Upper lobe of left lung (tissue), 6 donors: ENCODE measurements at regions not wholly inside any gene's neighbourhood (a gene's known extent, or its start where the extent isn't known, plus 50 kb on each side); places are given as distances from the start of the nearest gene placed in this dataset.

Experiments
- ATAC-seq, 2 donors: fragments of 200-7000 bp; cut with Tn5 transposase; one replicate each; pipeline ENCODE4 v1.9.1; 2022; ENCODE audit warnings: mild to moderate bottlenecking in 2 of 2, moderate library complexity in 2 of 2; ENCODE audit not compliant: low FRiP score in 2 of 2
- DNase-seq, 2 donors: peaks; one replicate each; pipeline ENCODE4 v3.0.0-alpha.2; 2019 to 2020
- H3K27ac ChIP-seq, 4 donors: fragments of 200-600 bp; sonication (generic); one replicate each; pipeline ENCODE4 v1.5.1; 2016 to 2019
- H3K27me3 ChIP-seq, 4 donors: fragments of 200-600 bp; sonication (generic); one replicate each; pipeline ENCODE4 v1.5.1; 2017 to 2019
- H3K36me3 ChIP-seq, 4 donors: fragments of 200-600 bp; sonication (generic); one replicate each; pipeline ENCODE4 v1.5.1; 2016 to 2019
- H3K4me1 ChIP-seq, 4 donors: fragments of 200-600 bp; sonication (generic); one replicate each; pipeline ENCODE4 v1.5.1; 2018 to 2019
- H3K4me3 ChIP-seq, 4 donors: fragments of 200-600 bp; sonication (generic); one replicate each; pipeline ENCODE4 v1.5.1; 2017 to 2019; ENCODE audit warnings: mild to moderate bottlenecking in 2 of 4, moderate library complexity in 1 of 4
- H3K9me3 ChIP-seq, 4 donors: fragments of 200-600 bp; sonication (generic); one replicate each; pipeline ENCODE4 v1.5.1; 2018 to 2019
- EP300 ChIP-seq, 4 donors: sonication (generic); formaldehyde crosslinking; IDR thresholded peaks; one replicate each; pipeline ENCODE4 v1.5.1; 2017; ENCODE audit warnings: antibody characterized with exemption in 4 of 4, control low read depth in 2 of 4
- POLR2A ChIP-seq, 4 donors: fragments of 450-650 bp; IDR thresholded peaks; one replicate each; pipeline ENCODE4 v1.5.1; 2016 to 2017; ENCODE audit warnings: antibody characterized with exemption in 4 of 4, mild to moderate bottlenecking in 2 of 4
- POLR2AphosphoS5 ChIP-seq, 2 donors: sonication (generic); formaldehyde crosslinking; IDR thresholded peaks; one replicate each; pipeline ENCODE4 v1.5.1; 2017; ENCODE audit warnings: antibody characterized with exemption in 2 of 2
- WGBS, 2 donors: methylation state at CpG; one replicate each; pipeline ENCODE4 v1.1.5; 2017 to 2018; 5-methylcytosine and 5-hydroxymethylcytosine counted together
- TF ChIP-seq, protein P1 (sequence below), 6 experiments: fragments of 450-650 bp in 4 of 6; fragments of 200-600 bp in 2 of 6; sonication (generic) in 2 of 6; IDR thresholded peaks; one replicate each; pipeline ENCODE4 v1.5.1; 2016 to 2019; ENCODE audit warnings: antibody characterized with exemption in 6 of 6
- donor health status: DM: no; HTN: no; CAD: no; lungs with moderate emphysema.
- donor health status: DM: no; HTN: yes; CAD: no; lungs with severe emphysema.

DNA sequence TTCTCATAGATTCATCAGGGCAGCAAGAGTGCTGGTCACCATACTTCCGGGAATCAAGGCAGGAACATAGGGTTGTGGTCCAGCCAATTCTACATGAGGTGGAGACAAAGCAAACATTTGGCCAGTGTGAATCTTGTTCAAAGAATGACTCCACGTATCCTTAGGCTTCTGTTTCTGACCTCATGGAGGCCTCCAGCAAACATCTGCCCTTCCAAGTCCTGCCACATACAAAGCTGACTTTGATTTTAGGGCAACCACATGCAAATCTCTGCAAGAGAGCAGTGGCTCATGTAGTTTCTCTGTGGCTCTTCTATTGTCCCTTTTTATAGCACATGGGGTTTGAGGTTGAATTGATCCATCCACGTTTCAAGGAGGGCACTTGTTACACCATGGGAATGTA lies 132.1 kb upstream of the MMADHC start:
- Histone ChIP-seq H3K27me3 (no peaks in the 10 kb centered on the region), H3K36me3 (no peaks in the 10 kb centered on the region), H3K4me3 (no peak overlapping the region), H3K27ac (no peak overlapping the region), H3K4me1 (no peaks in the 10 kb centered on the region), H3K9me3 (no peaks in the 10 kb centered on the region)
- WGBS, 2 donors = 78 to 89% methylated on average over 3 of the region's 3 CpGs
- no peak for ATAC-seq
- no peak for DNase-seq
- TF ChIP-seq POLR2AphosphoS5 (IDR thresholded peaks at IDR 0.05) = no peak
- no peak for TF ChIP-seq EP300 (IDR thresholded peaks at IDR 0.05)
- TF ChIP-seq, protein P1, sequence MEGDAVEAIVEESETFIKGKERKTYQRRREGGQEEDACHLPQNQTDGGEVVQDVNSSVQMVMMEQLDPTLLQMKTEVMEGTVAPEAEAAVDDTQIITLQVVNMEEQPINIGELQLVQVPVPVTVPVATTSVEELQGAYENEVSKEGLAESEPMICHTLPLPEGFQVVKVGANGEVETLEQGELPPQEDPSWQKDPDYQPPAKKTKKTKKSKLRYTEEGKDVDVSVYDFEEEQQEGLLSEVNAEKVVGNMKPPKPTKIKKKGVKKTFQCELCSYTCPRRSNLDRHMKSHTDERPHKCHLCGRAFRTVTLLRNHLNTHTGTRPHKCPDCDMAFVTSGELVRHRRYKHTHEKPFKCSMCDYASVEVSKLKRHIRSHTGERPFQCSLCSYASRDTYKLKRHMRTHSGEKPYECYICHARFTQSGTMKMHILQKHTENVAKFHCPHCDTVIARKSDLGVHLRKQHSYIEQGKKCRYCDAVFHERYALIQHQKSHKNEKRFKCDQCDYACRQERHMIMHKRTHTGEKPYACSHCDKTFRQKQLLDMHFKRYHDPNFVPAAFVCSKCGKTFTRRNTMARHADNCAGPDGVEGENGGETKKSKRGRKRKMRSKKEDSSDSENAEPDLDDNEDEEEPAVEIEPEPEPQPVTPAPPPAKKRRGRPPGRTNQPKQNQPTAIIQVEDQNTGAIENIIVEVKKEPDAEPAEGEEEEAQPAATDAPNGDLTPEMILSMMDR (IDR thresholded peaks at IDR 0.05) = no peak
- no peak for TF ChIP-seq POLR2A (IDR thresholded peaks at IDR 0.05)

DNA sequence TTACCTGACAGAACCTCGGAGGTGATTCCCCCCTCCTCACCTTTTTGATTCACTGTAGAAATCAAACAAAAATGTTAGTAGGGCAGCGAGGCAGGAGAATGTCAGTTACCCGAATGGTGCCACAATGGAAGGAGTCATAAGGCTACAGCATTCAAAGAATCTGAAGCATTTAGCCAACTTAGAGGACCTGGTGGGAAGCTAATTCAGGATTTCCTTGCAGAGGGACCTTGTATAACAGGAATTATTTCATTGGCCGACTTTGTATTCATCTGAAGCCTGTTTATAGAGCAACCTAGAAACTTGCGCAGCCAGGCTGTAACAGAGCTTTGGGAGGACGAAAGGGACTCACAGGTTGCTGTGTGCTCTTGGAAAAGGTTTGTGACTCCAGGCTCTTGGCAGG lies 129.1 kb upstream of the MMADHC start:
- Histone ChIP-seq H3K9me3 (no peaks in the 10 kb centered on the region), H3K4me3 (no peak overlapping the region), H3K27ac (no peak overlapping the region), H3K36me3 (no peaks in the 10 kb centered on the region), H3K27me3 (no peaks in the 10 kb centered on the region), H3K4me1 (no peaks in the 10 kb centered on the region)
- TF ChIP-seq, protein P1 (IDR thresholded peaks at IDR 0.05) = no peak
- TF ChIP-seq EP300 (IDR thresholded peaks at IDR 0.05) (no peak), POLR2A (IDR thresholded peaks at IDR 0.05) (no peak), POLR2AphosphoS5 (IDR thresholded peaks at IDR 0.05) (no peak)
- whole genome bisulfite sequencing, 2 donors = 83 to 93% methylated on average over 6 of the region's 6 CpGs
- DNase-seq = no peak
- no peak for ATAC-seq

DNA sequence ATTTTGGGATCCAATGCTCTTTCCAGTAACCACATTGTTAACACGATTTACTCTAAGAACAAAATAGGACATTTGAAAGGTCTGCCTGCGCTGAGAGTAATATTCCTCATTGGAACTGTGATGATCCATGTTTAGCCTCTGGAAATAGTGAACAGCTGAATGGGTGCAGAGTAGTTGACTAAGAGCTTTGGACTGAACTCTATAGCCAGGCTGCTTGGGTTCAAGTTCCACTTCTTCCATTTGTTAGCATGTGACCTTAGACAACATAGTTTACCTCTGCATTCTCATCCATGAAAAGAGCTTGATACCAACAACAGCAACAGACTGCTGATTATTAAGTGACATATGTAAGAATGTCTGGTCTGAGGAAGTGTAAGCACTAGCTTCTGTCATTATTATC lies 128.3 kb upstream of the MMADHC start:
- Histone ChIP-seq H3K4me3 (no peak overlapping the region), H3K27me3 (no peaks in the 10 kb centered on the region), H3K4me1 (no peaks in the 10 kb centered on the region), H3K36me3 (no peaks in the 10 kb centered on the region), H3K9me3 (no peaks in the 10 kb centered on the region), H3K27ac (no peak overlapping the region)
- no peak for DNase-seq
- no peak for ATAC-seq
- 93 to 95% methylated on average over 2 of the region's 2 CpGs for WGBS, 2 donors
- TF ChIP-seq POLR2AphosphoS5 (IDR thresholded peaks at IDR 0.05) (no peak), POLR2A (IDR thresholded peaks at IDR 0.05) (no peak), EP300 (IDR thresholded peaks at IDR 0.05) (no peak)
- TF ChIP-seq, protein P1 (IDR thresholded peaks at IDR 0.05) = no peak

DNA sequence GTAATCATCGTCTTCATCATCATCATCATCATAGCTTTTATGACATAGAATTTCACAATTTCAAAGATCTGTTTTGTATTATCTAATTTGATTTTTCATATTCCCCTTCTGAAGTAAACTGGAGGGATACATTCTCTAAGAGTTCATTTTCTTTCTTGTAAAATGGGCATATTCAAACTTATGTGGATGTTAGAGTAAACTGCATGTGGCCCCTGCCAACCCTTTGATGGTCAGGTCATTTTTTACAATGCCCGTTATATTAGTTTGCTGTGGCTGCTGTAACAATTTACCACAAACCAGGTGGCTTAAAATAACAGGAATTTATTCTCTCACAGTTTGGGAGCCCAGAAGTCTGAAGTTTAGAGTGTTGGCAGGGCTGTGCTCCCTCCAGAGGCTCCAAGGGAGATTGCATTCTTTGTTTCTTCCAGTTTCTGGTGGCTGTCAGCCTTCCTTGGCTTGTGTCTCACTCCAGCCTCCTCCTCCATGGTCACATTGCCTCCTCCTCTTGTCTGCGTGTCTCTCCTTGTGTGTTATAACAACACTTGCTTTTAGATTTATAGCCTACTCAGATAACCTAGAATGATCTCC lies 127.5 kb upstream of the MMADHC start:
- ATAC-seq (peak in 1 of 2 donors; percentile 57), DNase-seq (no peak)
- Histone ChIP-seq H3K9me3 (no peaks in the 10 kb centered on the region), H3K27ac (no peak overlapping the region), H3K27me3 (no peaks in the 10 kb centered on the region), H3K36me3 (no peaks in the 10 kb centered on the region), H3K4me3 (no peak overlapping the region), H3K4me1 (no peaks in the 10 kb centered on the region)
- 77 to 81% methylated on average over 3 of the region's 3 CpGs for WGBS, 2 donors
- TF ChIP-seq POLR2AphosphoS5 (IDR thresholded peaks at IDR 0.05) = no peak
- TF ChIP-seq, protein P1 (IDR thresholded peaks at IDR 0.05) = peak in 2 of 6 experiments; percentile 15 to 18

DNA sequence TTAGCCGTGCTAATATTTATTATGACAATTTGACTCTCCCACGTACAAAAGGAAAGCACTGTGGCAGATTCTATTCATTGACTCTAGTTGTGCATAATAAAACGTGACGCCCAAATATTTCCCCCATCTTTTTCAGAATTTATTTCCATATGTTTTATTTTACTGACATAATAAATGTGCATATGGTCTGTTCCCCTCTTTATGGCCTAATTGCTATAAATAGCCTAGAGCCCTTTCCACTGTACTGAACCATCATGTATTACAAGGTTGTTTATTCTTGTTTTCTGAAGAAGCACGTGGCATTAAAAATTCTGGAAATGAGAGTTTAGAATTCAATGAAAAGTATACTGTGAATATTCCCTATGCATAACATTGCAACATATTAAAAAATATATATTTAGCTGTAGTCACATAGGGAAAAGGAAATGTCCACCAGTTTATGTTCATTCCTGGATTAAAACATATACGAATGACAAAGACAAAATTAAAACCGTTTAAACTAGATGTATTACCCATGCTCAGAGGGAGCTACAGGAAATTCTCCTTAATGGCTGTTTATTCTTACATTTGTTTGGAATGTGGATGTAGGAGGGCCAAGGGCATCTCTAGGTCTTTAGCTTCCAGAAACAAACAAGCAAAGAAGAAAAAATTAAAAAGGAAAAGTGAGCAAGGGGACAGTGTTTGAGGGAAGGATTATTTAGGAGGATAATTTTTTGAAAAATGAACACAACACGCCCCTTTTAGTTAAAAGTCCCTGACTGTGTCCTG lies 122.1 kb upstream of the MMADHC start:
- H3K9me3 ChIP-seq = no peaks in the 10 kb centered on the region
- TF ChIP-seq POLR2AphosphoS5 (IDR thresholded peaks at IDR 0.05) (no peak), POLR2A (IDR thresholded peaks at IDR 0.05) (no peak), EP300 (IDR thresholded peaks at IDR 0.05) (no peak)
- TF ChIP-seq, protein P1 (IDR thresholded peaks at IDR 0.05) = no peak
- no peak overlapping the region for H3K4me3 ChIP-seq
- WGBS, 2 donors = 66 to 72% methylated on average over 8 of the region's 8 CpGs
- DNase-seq (no peak), ATAC-seq (no peak)
- H3K4me1 ChIP-seq = no peaks in the 10 kb centered on the region
- no peaks in the 10 kb centered on the region for H3K27me3 ChIP-seq
- H3K27ac ChIP-seq = no peak overlapping the region
- H3K36me3 ChIP-seq = no peaks in the 10 kb centered on the region
